BE2C (cell line): ENCODE measurements at regions not wholly inside any gene's neighbourhood (a gene's known extent, or its start where the extent isn't known, plus 50 kb on each side); places are given as distances from the start of the nearest gene placed in this dataset.
"Not testable (repeated sequence)": the region's sequence is repeated elsewhere in the genome, so short reads cannot be mapped to it uniquely, and the experiment has no call there.

Experiments used
- DNase-seq: peaks from one replicate; pipeline ENCODE4 v3.0.0-alpha.2; 2020
- H3K27me3 ChIP-seq: fragments of 250-450 bp; sonication (Bioruptor Pico); 2 replicates; pipeline ENCODE4 v1.5.1; 2020; ENCODE audit warnings: mild to moderate bottlenecking
- H3K36me3 ChIP-seq: fragments of 250-450 bp; sonication (Bioruptor Pico); 2 replicates; pipeline ENCODE4 v1.5.1; 2020; ENCODE audit warnings: mild to moderate bottlenecking
- H3K4me1 ChIP-seq: fragments of 250-450 bp; sonication (Bioruptor Pico); 2 replicates; pipeline ENCODE4 v1.5.1; 2020
- H3K4me3 ChIP-seq: 2 replicates; pipeline ENCODE4 v1.5.1; 2011; ENCODE audit warnings: low read depth, low read length
- H3K9me3 ChIP-seq: fragments of 250-450 bp; sonication (Bioruptor Pico); 2 replicates; pipeline ENCODE4 v1.5.1; 2020
- TF ChIP-seq, protein P1 (sequence below): IDR thresholded peaks from 2 replicates; pipeline ENCODE4 v1.5.1; 2012; ENCODE audit warnings: mild to moderate bottlenecking, low read depth, low read length

DNA sequence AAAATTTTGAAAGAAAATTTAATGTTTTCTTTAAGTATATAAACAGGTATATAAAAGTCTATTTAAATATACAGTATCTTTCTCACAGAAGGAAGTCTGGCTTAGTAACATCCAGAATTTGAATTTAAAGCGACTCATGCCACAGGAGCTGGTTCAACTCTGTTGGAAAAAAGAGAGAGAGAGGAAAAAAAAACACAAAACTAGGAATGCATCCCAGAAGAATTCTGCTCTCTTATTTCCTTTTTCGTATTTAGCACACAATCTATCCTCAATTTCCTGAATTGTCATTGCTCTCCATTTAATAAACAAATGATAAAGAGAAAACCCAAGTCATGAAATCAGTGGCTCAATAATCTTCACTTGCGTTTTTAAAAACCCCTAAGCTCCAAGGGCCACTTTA is 107.5 kb upstream of the SCAF8 start:
- Histone ChIP-seq H3K9me3 (no peaks in the 10 kb centered on the region), H3K4me3 (no peak overlapping the region), H3K36me3 (no peaks in the 10 kb centered on the region), H3K4me1 (no peaks in the 10 kb centered on the region), H3K27me3 (no peaks in the 10 kb centered on the region)
- TF ChIP-seq, protein P1, sequence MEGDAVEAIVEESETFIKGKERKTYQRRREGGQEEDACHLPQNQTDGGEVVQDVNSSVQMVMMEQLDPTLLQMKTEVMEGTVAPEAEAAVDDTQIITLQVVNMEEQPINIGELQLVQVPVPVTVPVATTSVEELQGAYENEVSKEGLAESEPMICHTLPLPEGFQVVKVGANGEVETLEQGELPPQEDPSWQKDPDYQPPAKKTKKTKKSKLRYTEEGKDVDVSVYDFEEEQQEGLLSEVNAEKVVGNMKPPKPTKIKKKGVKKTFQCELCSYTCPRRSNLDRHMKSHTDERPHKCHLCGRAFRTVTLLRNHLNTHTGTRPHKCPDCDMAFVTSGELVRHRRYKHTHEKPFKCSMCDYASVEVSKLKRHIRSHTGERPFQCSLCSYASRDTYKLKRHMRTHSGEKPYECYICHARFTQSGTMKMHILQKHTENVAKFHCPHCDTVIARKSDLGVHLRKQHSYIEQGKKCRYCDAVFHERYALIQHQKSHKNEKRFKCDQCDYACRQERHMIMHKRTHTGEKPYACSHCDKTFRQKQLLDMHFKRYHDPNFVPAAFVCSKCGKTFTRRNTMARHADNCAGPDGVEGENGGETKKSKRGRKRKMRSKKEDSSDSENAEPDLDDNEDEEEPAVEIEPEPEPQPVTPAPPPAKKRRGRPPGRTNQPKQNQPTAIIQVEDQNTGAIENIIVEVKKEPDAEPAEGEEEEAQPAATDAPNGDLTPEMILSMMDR, result no peak
- no peak for DNase-seq

DNA sequence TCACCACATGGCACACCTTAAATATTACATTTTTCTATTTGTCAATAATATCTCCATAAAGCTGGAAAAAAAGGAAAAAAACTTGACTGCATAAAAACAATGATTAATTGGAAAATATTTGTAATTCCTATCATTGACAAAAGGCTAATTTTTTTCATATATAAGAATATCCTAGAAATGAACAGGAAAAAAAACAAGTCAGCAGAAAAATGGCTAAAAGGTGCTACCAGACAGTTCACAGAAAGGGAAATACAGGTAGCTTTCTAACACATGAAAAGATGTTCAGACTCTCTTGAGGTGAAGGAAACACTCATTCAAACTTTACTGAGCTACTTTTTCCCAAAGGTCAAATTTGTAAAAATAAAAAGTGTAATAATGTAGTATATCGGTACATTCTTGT is 104.1 kb upstream of the SCAF8 start:
- Histone ChIP-seq H3K27me3 (no peaks in the 10 kb centered on the region), H3K9me3 (no peaks in the 10 kb centered on the region), H3K4me1 (no peaks in the 10 kb centered on the region), H3K36me3 (no peaks in the 10 kb centered on the region), H3K4me3 (no peak overlapping the region)
- TF ChIP-seq, protein P1, result no peak
- no peak for DNase-seq

DNA sequence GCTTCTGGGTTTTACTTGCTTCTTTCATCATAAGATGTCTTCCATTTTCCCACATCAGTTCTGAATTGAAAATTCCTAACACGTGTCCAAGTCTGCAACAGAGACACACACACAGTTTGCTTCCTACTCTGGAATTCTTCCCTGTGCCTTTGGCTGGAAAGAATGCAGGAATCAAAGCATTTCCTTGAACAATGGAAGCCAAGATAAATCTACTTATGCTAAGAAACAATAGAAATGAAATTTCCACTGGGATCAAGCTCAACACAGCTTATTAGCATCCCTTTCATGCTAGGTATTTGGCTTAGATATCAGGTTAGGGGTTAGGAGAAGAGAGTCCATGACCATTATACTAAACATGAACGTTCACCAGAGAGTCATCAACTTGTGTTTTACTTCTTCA is 101.1 kb upstream of the SCAF8 start:
- TF ChIP-seq, protein P1, result no peak
- DNase-seq, result no peak
- Histone ChIP-seq H3K4me3 (no peak overlapping the region), H3K9me3 (no peaks in the 10 kb centered on the region), H3K4me1 (no peaks in the 10 kb centered on the region), H3K27me3 (no peaks in the 10 kb centered on the region), H3K36me3 (no peaks in the 10 kb centered on the region)

DNA sequence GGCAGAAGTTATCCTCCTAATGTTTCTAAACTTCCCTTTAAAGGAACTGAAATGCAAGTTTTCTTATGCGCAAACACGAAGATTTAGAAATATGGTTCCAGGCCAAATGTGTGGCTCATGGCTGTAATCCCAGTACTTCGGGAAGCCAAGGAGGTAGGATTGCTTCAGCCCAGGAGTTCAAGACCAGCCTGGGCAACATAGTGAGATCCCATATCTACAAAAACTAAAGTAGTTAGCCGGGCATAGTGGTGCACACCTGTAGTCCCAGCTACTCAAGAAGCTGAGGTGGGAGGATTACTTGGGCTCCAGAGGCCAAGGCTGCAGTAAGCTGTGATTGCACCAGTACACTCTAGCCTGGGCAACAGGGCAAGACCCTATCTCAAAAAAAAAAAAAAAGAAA is 95.8 kb upstream of the SCAF8 start:
- TF ChIP-seq, protein P1, result no peak

DNA sequence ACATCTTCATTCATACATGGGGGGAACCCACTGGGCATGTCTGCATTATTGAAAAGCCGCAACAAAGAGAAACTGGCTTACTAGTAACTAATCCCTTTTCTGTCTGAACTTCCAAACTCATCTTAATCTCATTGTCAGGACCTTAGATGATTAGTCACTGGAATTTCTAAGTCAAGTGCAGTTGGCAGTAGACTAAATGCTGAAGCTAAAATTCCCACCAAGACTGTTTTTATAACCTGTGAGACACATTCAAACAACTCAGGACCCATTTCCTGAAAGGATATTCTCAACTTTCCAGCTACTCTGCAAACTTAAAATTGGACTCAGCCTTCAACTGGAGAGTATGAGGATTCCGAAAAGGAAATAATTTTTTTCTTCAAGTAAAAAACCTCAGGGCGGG is 94.8 kb upstream of the SCAF8 start:
- H3K4me1 ChIP-seq, result no peaks in the 10 kb centered on the region
- H3K9me3 ChIP-seq, result no peaks in the 10 kb centered on the region
- H3K36me3 ChIP-seq, result no peaks in the 10 kb centered on the region
- DNase-seq, result no peak
- H3K27me3 ChIP-seq, result no peaks in the 10 kb centered on the region
- TF ChIP-seq, protein P1, result no peak
- H3K4me3 ChIP-seq, result no peak overlapping the region

More for the DNA sequence above, 95.8 kb upstream of the SCAF8 start:
- no peak for DNase-seq
- Histone ChIP-seq H3K27me3 (no peaks in the 10 kb centered on the region), H3K36me3 (no peaks in the 10 kb centered on the region), H3K4me1 (no peaks in the 10 kb centered on the region), H3K9me3 (no peaks in the 10 kb centered on the region), H3K4me3 (no peak overlapping the region)

DNA sequence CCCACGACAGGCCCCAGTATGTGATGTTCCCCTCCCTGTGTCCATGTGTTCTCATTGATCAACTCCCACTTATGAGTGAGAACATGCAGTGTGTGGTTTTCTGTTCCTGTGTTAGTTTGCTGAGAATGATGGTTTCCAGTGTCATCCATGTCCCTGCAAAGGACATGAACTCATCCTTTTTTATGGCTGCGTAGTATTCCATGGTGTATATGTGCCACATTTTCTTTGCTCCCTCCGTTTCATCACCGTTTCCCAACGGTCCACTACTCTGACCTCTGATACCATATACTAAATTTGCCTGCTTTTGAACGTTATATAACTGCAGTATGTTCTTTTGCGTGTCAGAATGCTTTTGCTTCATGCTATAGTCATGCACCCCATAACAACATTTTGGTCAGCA is 94.0 kb upstream of the SCAF8 start:
- H3K4me3 ChIP-seq, H3K9me3 ChIP-seq: not testable (repeated sequence)

More for the DNA sequence above, 94.0 kb upstream of the SCAF8 start:
- H3K27me3 ChIP-seq, H3K36me3 ChIP-seq, DNase-seq, H3K4me1 ChIP-seq: not testable (repeated sequence)
